ENCODE measurements at regions not wholly inside any gene's neighbourhood (a gene's known extent, or its start where the extent isn't known, plus 50 kb on each side); places are given as distances from the start of the nearest gene placed in this dataset.

GRCh38 chr5:125129151-125129806, 382.8 kb upstream of the ZNF608 start:
- TF ChIP-seq CTCF (IDR thresholded peaks at IDR 0.05): no peak
- ATAC-seq (no peak), DNase-seq (no peak)
- H3K9me3 ChIP-seq: no peaks in the 10 kb centered on the region
- intact Hi-C loops (cut with DNase I, micrococcal nuclease): no loop called here
- no peaks in the 10 kb centered on the region for H3K36me3 ChIP-seq (ENCODE audit: low read depth)
- H3K4me1 ChIP-seq (ENCODE audit: low read depth): no peaks in the 10 kb centered on the region
- H3K4me3 ChIP-seq: no peak overlapping the region

DNA sequence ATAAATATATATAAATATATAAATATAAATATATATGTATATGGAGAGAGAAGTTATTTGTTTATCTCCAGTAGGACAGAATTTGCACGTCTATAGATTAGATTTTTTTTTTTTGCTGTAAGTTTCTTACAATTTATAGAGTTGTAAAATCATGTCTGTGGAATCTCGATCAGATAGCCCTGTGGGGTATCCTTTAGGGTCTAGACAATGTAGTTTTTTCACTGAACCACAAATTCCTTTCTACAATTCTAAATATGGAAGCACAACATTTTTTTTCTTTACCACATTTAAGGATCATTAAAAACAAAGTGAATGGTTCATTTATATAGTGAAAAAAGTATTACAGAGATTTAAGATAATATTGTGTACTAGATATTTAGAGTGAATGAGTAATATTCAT, 384.2 kb upstream of the ZNF608 start:
- Histone ChIP-seq H3K4me1 (ENCODE audit: low read depth) (no peaks in the 10 kb centered on the region), H3K36me3 (ENCODE audit: low read depth) (no peaks in the 10 kb centered on the region), H3K9me3 (no peaks in the 10 kb centered on the region), H3K4me3 (no peak overlapping the region)
- DNase-seq (no peak), ATAC-seq (no peak)
- no peak for TF ChIP-seq CTCF (IDR thresholded peaks at IDR 0.05)
- intact Hi-C loops (cut with DNase I, micrococcal nuclease): no loop called here

DNA sequence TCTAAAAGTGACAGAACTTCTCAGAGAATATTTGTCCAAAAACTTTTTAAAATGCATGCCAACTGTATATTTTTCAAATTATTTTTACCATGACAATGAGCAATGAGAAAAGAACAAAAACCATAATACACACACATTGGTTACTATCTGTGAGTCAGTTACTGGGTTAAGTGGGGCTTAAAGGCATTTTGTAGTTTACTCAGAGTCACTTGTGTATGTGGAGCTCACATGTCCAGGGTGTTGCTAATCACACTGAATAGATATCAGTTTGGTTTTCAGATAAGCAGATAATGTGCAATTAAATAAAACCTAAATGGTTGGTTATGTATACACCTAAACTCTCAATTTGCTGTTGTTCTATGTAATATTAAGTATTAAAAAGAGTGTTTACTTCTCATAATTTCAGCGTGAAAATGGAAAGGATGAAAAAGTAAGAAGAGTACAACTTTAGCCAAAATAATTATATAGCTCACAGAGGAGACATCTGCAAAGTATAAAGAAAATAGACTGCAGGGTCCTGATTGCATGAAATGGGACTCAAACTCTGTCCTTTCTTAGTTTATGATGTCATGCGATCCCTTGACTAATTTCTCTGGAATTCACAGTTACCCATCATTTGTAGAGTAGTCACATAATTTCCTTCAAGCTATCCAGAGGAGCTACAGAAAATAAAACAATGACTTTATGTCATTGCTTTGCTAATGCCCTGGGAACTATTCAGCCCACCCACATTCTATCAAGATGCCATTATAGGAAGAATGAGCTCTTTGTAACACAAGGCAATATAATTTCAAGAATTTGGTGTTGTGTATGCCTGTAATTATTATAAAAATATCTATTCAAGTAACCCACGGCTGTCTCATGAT, 388.0 kb upstream of the ZNF608 start:
- no peak for TF ChIP-seq CTCF (IDR thresholded peaks at IDR 0.05)
- no peak for ATAC-seq
- Histone ChIP-seq H3K4me3 (no peak overlapping the region), H3K4me1 (ENCODE audit: low read depth) (no peaks in the 10 kb centered on the region), H3K9me3 (no peaks in the 10 kb centered on the region), H3K36me3 (ENCODE audit: low read depth) (no peaks in the 10 kb centered on the region)
- intact Hi-C loops (cut with DNase I, micrococcal nuclease): no loop called here
- no peak for DNase-seq

DNA sequence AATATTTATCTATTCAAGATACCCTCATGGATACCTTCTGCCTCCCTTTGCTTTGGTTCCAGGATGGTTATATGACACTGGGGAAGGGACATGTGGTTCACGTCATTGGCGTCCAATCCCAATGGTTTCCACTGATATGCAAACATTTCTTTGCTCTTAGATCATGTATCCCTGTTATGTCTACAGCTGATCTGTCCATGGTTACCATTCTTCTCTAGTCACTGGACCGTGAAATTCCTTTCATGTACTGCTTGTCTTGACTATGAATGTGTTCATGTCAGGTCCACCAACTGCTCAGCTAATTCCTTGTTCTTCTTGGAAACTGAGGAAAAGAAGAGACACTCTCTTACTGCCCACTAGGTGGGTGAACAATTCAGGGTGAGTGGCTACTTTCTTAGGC, 391.1 kb upstream of the ZNF608 start:
- H3K4me1 ChIP-seq (ENCODE audit: low read depth): no peaks in the 10 kb centered on the region
- DNase-seq (no peak), ATAC-seq (no peak)
- no peak overlapping the region for H3K4me3 ChIP-seq
- no peaks in the 10 kb centered on the region for H3K9me3 ChIP-seq
- H3K36me3 ChIP-seq (ENCODE audit: low read depth): no peaks in the 10 kb centered on the region
- no peak for TF ChIP-seq CTCF (IDR thresholded peaks at IDR 0.05)
- intact Hi-C loops (cut with DNase I, micrococcal nuclease): no loop called here

DNA sequence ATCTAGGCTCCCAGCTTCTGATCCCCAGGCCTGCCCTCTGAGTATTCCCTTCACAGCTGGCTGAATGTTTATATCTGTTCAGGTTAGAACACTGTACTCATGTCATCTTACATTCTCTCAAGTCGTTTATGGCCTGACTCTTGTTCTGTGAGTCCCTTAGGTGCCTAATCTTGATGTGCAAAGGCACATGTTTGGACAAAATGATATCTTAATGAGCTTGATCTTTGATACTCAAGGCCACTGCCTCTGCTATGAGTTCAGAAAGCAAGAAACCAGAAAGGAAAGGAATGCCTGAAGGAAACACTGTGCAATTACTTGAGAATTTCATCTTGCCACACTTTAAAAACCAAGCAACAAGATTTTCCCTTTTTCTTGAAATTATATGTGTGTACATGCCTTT, 391.8 kb upstream of the ZNF608 start:
- DNase-seq: no peak
- no peaks in the 10 kb centered on the region for H3K4me1 ChIP-seq (ENCODE audit: low read depth)
- intact Hi-C loops (cut with DNase I, micrococcal nuclease): no loop called here
- no peak for TF ChIP-seq CTCF (IDR thresholded peaks at IDR 0.05)
- H3K4me3 ChIP-seq: no peak overlapping the region
- no peaks in the 10 kb centered on the region for H3K9me3 ChIP-seq
- no peaks in the 10 kb centered on the region for H3K36me3 ChIP-seq (ENCODE audit: low read depth)
- ATAC-seq: no peak

Measured in mucosa of descending colon (tissue), 3 donors.